Rectal smooth muscle tissue (tissue), 1 donor: ENCODE measurements at regions not wholly inside any gene's neighbourhood (a gene's known extent, or its start where the extent isn't known, plus 50 kb on each side); places are given as distances from the start of the nearest gene placed in this dataset.

Experiments used
- H3K27ac ChIP-seq: one replicate; pipeline ENCODE4 v1.7.0; 2013; ENCODE audit warnings: low read depth, low read length, inconsistent platforms
- H3K27me3 ChIP-seq: one replicate; pipeline ENCODE4 v1.7.0; 2013; ENCODE audit warnings: low read length; ENCODE audit not compliant: control insufficient read depth, insufficient read depth
- H3K36me3 ChIP-seq: one replicate; pipeline ENCODE4 v1.7.0; 2013; ENCODE audit warnings: low read length; ENCODE audit not compliant: control insufficient read depth, insufficient read depth
- H3K4me1 ChIP-seq: one replicate; pipeline ENCODE4 v1.7.0; 2013; ENCODE audit warnings: low read length; ENCODE audit not compliant: control insufficient read depth, insufficient read depth
- H3K4me3 ChIP-seq: one replicate; pipeline ENCODE4 v1.7.0; 2013; ENCODE audit warnings: low read length
- H3K9ac ChIP-seq: one replicate; pipeline ENCODE4 v1.7.0; 2013; ENCODE audit warnings: low read length

GRCh38 chr2:35946478-35946877, 409.1 kb upstream of the CRIM1 start:
- no peak overlapping the region for H3K27ac ChIP-seq
- H3K9ac ChIP-seq: no peak overlapping the region
- H3K36me3 ChIP-seq: no peaks in the 10 kb centered on the region

DNA sequence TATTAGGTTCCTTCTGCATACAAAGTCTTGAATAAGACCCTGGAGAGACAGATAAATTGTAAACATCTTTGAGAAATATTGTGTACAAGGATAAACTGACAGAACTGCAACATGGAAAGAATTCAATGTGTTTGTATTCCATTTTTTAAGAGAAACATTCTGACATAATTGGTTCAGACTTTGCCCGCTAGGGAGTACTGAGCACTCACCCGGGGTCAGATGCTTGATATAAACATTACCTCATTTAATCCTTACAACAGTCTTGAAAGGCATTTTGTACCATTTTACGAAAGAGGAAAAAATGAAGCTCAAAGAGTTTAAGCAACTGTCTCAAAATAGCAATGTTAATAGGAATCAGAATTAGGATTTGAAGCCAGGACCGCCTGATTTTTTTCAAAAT, 416.7 kb upstream of the CRIM1 start:
- H3K4me3 ChIP-seq: no peak overlapping the region
- no peaks in the 10 kb centered on the region for H3K4me1 ChIP-seq
- H3K27ac ChIP-seq: no peak overlapping the region
- no peak overlapping the region for H3K9ac ChIP-seq
- H3K27me3 ChIP-seq: no peaks in the 10 kb centered on the region
- no peaks in the 10 kb centered on the region for H3K36me3 ChIP-seq

More at GRCh38 chr2:35946478-35946877, 409.1 kb upstream of the CRIM1 start:
- no peak overlapping the region for H3K4me3 ChIP-seq
- H3K27me3 ChIP-seq: no peaks in the 10 kb centered on the region
- no peaks in the 10 kb centered on the region for H3K4me1 ChIP-seq

DNA sequence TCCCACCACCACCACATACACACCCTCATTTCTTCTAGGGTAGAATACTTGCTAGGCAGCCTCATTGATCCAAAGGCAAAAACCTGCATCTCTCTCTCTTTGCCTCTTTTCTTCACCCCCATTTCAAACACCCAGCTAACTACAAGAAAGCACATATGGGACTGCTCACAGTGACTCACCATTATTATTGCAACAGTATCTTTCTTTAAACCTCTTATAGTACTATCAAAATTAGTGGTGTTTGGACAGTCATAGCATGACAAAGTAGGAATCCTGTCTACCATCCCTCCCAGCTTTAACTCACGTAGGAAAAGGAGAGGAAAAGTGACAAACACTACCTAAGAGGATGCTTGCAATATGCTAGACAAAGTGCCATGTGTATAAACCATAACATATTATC, 422.5 kb upstream of the CRIM1 start:
- no peaks in the 10 kb centered on the region for H3K36me3 ChIP-seq
- H3K4me3 ChIP-seq: no peak overlapping the region

GRCh38 chr2:35932276-35932963, 423.2 kb upstream of the CRIM1 start:
- H3K9ac ChIP-seq: no peak overlapping the region
- no peaks in the 10 kb centered on the region for H3K27me3 ChIP-seq
- H3K4me3 ChIP-seq: no peak overlapping the region
- H3K27ac ChIP-seq: no peak overlapping the region
- no peaks in the 10 kb centered on the region for H3K36me3 ChIP-seq
- no peaks in the 10 kb centered on the region for H3K4me1 ChIP-seq

More for the DNA sequence above, 422.5 kb upstream of the CRIM1 start:
- H3K4me1 ChIP-seq: no peaks in the 10 kb centered on the region
- H3K9ac ChIP-seq: no peak overlapping the region
- no peak overlapping the region for H3K27ac ChIP-seq
- H3K27me3 ChIP-seq: no peaks in the 10 kb centered on the region

- no peak overlapping the region for H3K9ac ChIP-seq
- H3K27me3 ChIP-seq: no peaks in the 10 kb centered on the region
- H3K36me3 ChIP-seq: no peaks in the 10 kb centered on the region
- no peaks in the 10 kb centered on the region for H3K4me1 ChIP-seq
- no peak overlapping the region for H3K4me3 ChIP-seq
- no peak overlapping the region for H3K27ac ChIP-seq
Observed at GRCh38 chr2:35931626-35932025, 424.0 kb upstream of the CRIM1 start.

DNA sequence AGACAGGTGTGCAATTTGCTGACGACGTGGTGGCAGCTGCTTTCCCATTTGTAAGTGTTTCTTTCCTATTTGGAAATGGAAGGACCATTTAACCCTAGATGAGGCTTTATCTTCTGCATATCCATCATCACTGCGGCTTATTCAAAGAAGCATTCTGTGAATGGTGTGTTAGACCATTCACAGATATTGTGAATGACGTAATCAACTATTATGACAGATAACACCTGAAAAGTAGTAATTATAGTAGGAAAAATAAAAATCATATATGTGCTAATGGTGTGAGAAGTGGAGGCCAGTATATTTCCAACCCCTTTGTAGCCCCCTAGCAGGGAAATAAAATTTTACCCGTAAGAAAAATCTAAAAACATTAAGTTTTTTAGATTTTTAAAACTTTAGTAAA, 424.5 kb upstream of the CRIM1 start:
- H3K36me3 ChIP-seq: no peaks in the 10 kb centered on the region
- no peaks in the 10 kb centered on the region for H3K4me1 ChIP-seq
- no peaks in the 10 kb centered on the region for H3K27me3 ChIP-seq
- H3K9ac ChIP-seq: no peak overlapping the region
- no peak overlapping the region for H3K4me3 ChIP-seq
- no peak overlapping the region for H3K27ac ChIP-seq

- no peaks in the 10 kb centered on the region for H3K27me3 ChIP-seq
- no peaks in the 10 kb centered on the region for H3K4me1 ChIP-seq
- H3K9ac ChIP-seq: no peak overlapping the region
- no peaks in the 10 kb centered on the region for H3K36me3 ChIP-seq
- no peak overlapping the region for H3K27ac ChIP-seq
- no peak overlapping the region for H3K4me3 ChIP-seq
Observed at GRCh38 chr2:35929551-35929950, 426.0 kb upstream of the CRIM1 start.

- Histone ChIP-seq H3K4me1 (no peaks in the 10 kb centered on the region), H3K36me3 (no peaks in the 10 kb centered on the region), H3K4me3 (no peak overlapping the region), H3K27ac (no peak overlapping the region), H3K27me3 (no peaks in the 10 kb centered on the region), H3K9ac (no peak overlapping the region)
Observed at GRCh38 chr2:35920061-35920460, 435.5 kb upstream of the CRIM1 start.

DNA sequence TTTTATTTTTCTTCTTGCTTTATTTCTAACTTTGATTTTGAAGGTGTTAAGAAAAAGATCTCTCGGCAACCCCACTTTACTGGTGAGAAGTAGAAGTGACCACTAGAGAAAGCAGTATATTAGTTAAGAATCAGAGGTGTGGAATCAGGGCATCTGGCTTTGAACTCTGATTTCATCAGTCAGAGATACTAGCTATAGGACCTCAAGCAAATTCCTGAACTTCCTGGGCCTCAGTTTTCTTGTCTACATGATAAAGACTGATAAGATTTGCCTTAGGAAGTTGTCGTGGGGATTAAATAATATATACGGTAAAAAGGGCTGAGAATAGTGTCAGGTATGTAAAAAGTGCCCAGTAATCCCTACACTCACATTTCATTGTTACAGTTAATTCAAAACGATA, 440.3 kb upstream of the CRIM1 start:
- Histone ChIP-seq H3K9ac (no peak overlapping the region), H3K27me3 (no peaks in the 10 kb centered on the region), H3K27ac (no peak overlapping the region), H3K4me1 (no peaks in the 10 kb centered on the region), H3K4me3 (no peak overlapping the region), H3K36me3 (no peaks in the 10 kb centered on the region)

GRCh38 chr2:35891936-35892335, 463.6 kb upstream of the CRIM1 start:
- H3K27ac ChIP-seq: no peak overlapping the region
- no peaks in the 10 kb centered on the region for H3K4me1 ChIP-seq
- H3K9ac ChIP-seq: no peak overlapping the region
- no peaks in the 10 kb centered on the region for H3K36me3 ChIP-seq
- no peak overlapping the region for H3K4me3 ChIP-seq
- no peaks in the 10 kb centered on the region for H3K27me3 ChIP-seq

DNA sequence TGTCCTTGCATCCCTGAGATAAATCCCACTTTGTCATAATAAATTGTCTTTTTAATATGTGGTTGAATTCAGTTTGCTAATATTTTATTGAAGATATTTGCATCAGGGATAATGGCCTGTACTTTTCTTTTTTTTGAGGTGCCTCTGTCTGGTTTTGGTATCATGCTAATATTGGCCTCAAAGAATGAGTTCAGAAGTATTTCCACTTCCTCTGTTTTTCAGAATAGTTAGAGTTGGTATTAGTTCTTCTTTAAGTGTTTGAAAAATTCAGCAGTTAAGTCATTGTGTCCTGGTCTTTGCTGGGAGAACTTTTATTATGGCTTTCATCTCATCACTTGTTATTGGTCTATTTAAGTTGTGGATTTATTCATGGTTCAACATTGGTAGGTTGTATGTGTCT, 464.1 kb upstream of the CRIM1 start:
- Histone ChIP-seq H3K4me1 (no peaks in the 10 kb centered on the region), H3K36me3 (no peaks in the 10 kb centered on the region), H3K27ac (no peak overlapping the region), H3K4me3 (no peak overlapping the region), H3K9ac (no peak overlapping the region), H3K27me3 (no peaks in the 10 kb centered on the region)

GRCh38 chr2:35887146-35887545, 468.4 kb upstream of the CRIM1 start:
- Histone ChIP-seq H3K36me3 (no peaks in the 10 kb centered on the region), H3K27me3 (no peaks in the 10 kb centered on the region), H3K27ac (no peak overlapping the region), H3K4me1 (no peaks in the 10 kb centered on the region), H3K9ac (no peak overlapping the region), H3K4me3 (no peak overlapping the region)

GRCh38 chr2:35873921-35874320, 481.7 kb upstream of the CRIM1 start:
- Histone ChIP-seq H3K4me1 (no peaks in the 10 kb centered on the region), H3K27ac (no peak overlapping the region), H3K4me3 (no peak overlapping the region), H3K36me3 (no peaks in the 10 kb centered on the region), H3K27me3 (no peaks in the 10 kb centered on the region), H3K9ac (no peak overlapping the region)
